ENCODE measurements at regions not wholly inside any gene's neighbourhood (a gene's known extent, or its start where the extent isn't known, plus 50 kb on each side); places are given as distances from the start of the nearest gene placed in this dataset.

DNA sequence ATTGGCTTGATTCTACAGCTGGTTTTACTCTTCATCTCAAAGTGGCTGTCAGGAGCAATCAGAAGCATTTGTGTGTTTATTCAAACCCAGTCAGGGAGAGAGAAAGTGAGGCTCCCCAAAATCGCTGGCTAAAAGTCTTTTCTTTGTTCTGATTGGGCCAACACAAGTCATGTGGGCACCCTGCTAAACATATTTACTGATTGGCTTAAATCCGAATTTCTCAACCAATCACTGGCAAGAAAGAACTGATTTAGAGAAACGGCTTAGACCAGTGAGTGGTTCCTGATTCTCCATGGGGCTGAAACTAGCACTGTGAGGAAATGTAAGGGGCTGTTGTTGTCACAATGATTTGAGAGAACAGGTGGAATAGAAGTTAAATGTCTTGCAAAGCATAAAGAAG is 98.9 kb upstream of the PDZRN3 start:
- Mint-ChIP-seq H3K9me3 (peaks cover 2 to 8% (median 2%) of the 10 kb centered on the region in 7 donors), H3K4me3 (no peak overlapping the region), H3K27ac (no peak overlapping the region), H3K4me1 (no peaks in the 10 kb centered on the region), H3K36me3 (no peaks in the 10 kb centered on the region), H3K27me3 (ENCODE audit: low read depth in 3 of 3) (peaks cover 0 to 2% (median 0%) of the 10 kb centered on the region in 3 donors)
- no peak overlapping the region for H3K4me2 ChIP-seq (replicated peaks; ENCODE audit: extremely low read depth, low read length, poor library complexity, severe bottlenecking)
- H3K9ac ChIP-seq (ENCODE audit: insufficient read depth, low read length, poor library complexity, severe bottlenecking), result no peak overlapping the region
- no peaks in the 10 kb centered on the region for H3K4me1 ChIP-seq (ENCODE audit: control insufficient read depth in 1 of 2, insufficient read depth in 2 of 2, low read length in 2 of 2)
- TF ChIP-seq, protein P1, sequence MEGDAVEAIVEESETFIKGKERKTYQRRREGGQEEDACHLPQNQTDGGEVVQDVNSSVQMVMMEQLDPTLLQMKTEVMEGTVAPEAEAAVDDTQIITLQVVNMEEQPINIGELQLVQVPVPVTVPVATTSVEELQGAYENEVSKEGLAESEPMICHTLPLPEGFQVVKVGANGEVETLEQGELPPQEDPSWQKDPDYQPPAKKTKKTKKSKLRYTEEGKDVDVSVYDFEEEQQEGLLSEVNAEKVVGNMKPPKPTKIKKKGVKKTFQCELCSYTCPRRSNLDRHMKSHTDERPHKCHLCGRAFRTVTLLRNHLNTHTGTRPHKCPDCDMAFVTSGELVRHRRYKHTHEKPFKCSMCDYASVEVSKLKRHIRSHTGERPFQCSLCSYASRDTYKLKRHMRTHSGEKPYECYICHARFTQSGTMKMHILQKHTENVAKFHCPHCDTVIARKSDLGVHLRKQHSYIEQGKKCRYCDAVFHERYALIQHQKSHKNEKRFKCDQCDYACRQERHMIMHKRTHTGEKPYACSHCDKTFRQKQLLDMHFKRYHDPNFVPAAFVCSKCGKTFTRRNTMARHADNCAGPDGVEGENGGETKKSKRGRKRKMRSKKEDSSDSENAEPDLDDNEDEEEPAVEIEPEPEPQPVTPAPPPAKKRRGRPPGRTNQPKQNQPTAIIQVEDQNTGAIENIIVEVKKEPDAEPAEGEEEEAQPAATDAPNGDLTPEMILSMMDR (IDR thresholded peaks at IDR 0.05), result no peak
- no peak for DNase-seq
- peaks cover 0 to 5% of the 10 kb centered on the region in 2 donors for H3K9me3 ChIP-seq (replicated peaks in 1 of 2; ENCODE audit: control insufficient read depth in 1 of 2, insufficient read depth in 1 of 2, low read length in 2 of 2)
- H2AFZ ChIP-seq (ENCODE audit: insufficient read depth, low read depth, low read length, poor library complexity, severe bottlenecking), result no peak overlapping the region
- intact Hi-C loops (cut with micrococcal nuclease), result no loop called here
- no peaks in the 10 kb centered on the region for H3K27me3 ChIP-seq (ENCODE audit: control insufficient read depth in 2 of 2, insufficient read depth in 2 of 2, low read length in 2 of 2)
- no peaks in the 10 kb centered on the region for H3K36me3 ChIP-seq (replicated peaks in 1 of 2; ENCODE audit: control insufficient read depth in 1 of 2, insufficient read depth in 2 of 2, low read length in 2 of 2)
- no peak overlapping the region for H3K27ac ChIP-seq (ENCODE audit: low read depth in 1 of 2, low read length in 2 of 2)
- no CpG with 5 or more reads among the region's 3 CpGs for WGBS (ENCODE audit: insufficient coverage)
- no peaks in the 10 kb centered on the region for H4K20me1 ChIP-seq (ENCODE audit: insufficient read depth, low read length)
- no peaks in the 10 kb centered on the region for H3K79me2 ChIP-seq (ENCODE audit: insufficient read depth, low read length)
- H3K4me3 ChIP-seq (replicated peaks in 1 of 3; ENCODE audit: low read depth in 2 of 3, low read length in 3 of 3), result no peak overlapping the region

DNA sequence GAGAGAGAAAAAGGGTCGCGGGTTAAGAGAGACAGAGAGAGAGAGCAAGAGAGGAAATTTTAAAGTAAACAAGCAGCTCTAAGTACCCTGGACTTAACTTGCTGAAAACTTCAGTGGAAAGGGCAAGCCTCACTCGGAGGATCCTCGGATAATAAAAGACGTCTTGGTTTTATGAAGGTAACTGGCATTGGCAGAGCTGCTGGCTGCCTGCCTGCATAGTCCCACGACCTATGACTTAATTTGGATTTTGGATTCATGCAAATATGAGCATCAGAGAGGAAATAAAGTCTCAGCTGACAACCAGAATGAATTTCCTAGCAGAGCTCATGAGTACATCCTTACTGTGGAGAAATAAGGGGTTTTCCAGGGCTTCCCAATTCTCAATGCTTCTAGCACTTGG is 95.1 kb upstream of the PDZRN3 start:
- no peak overlapping the region for H3K4me3 Mint-ChIP-seq
- no peak overlapping the region for H3K9ac ChIP-seq (ENCODE audit: insufficient read depth, low read length, poor library complexity, severe bottlenecking)
- WGBS (ENCODE audit: insufficient coverage), result 73% methylated on average over 6 of the region's 6 CpGs
- peaks cover 1 to 8% (median 3%) of the 10 kb centered on the region in 7 donors for H3K9me3 Mint-ChIP-seq
- H3K4me1 Mint-ChIP-seq, result no peaks in the 10 kb centered on the region
- no peak overlapping the region for H2AFZ ChIP-seq (ENCODE audit: insufficient read depth, low read depth, low read length, poor library complexity, severe bottlenecking)
- no peak overlapping the region for H3K27ac Mint-ChIP-seq
- H3K36me3 ChIP-seq (replicated peaks in 1 of 2; ENCODE audit: control insufficient read depth in 1 of 2, insufficient read depth in 2 of 2, low read length in 2 of 2), result no peaks in the 10 kb centered on the region
- no peak overlapping the region for H3K27ac ChIP-seq (ENCODE audit: low read depth in 1 of 2, low read length in 2 of 2)
- no peak overlapping the region for H3K4me2 ChIP-seq (replicated peaks; ENCODE audit: extremely low read depth, low read length, poor library complexity, severe bottlenecking)
- no peaks in the 10 kb centered on the region for H3K27me3 ChIP-seq (ENCODE audit: control insufficient read depth in 2 of 2, insufficient read depth in 2 of 2, low read length in 2 of 2)
- intact Hi-C loops (cut with micrococcal nuclease), result no loop called here
- peaks cover 0 to 1% (median 0%) of the 10 kb centered on the region in 3 donors for H3K27me3 Mint-ChIP-seq (ENCODE audit: low read depth in 3 of 3)
- H3K4me1 ChIP-seq (ENCODE audit: control insufficient read depth in 1 of 2, insufficient read depth in 2 of 2, low read length in 2 of 2), result no peaks in the 10 kb centered on the region
- no peak overlapping the region for H3K4me3 ChIP-seq (replicated peaks in 1 of 3; ENCODE audit: low read depth in 2 of 3, low read length in 3 of 3)
- no peak for DNase-seq
- H4K20me1 ChIP-seq (ENCODE audit: insufficient read depth, low read length), result no peaks in the 10 kb centered on the region
- no peaks in the 10 kb centered on the region for H3K36me3 Mint-ChIP-seq
- H3K9me3 ChIP-seq (replicated peaks in 1 of 2; ENCODE audit: control insufficient read depth in 1 of 2, insufficient read depth in 1 of 2, low read length in 2 of 2), result peaks cover 10 to 14% of the 10 kb centered on the region in 2 donors
- TF ChIP-seq, protein P1 (IDR thresholded peaks at IDR 0.05), result no peak
- no peaks in the 10 kb centered on the region for H3K79me2 ChIP-seq (ENCODE audit: insufficient read depth, low read length)

Data from CD14-positive monocyte (primary cell).